Endodermal cell (in vitro differentiated cells): ENCODE measurements at regions not wholly inside any gene's neighbourhood (a gene's known extent, or its start where the extent isn't known, plus 50 kb on each side); places are given as distances from the start of the nearest gene placed in this dataset.

ENCODE experiments used
- DNase-seq: peaks from one replicate; pipeline ENCODE4 v3.0.0-alpha.2; 2017
- H3K27ac ChIP-seq: 2 replicates; pipeline ENCODE4 v1.5.1; 2013; ENCODE audit warnings: mild to moderate bottlenecking, low read depth, low read length, moderate library complexity
- H3K27me3 ChIP-seq: 2 replicates; pipeline ENCODE4 v1.6.1; 2013; ENCODE audit warnings: mild to moderate bottlenecking, low read length, moderate library complexity; ENCODE audit not compliant: insufficient read depth, control insufficient read depth, poor library complexity, severe bottlenecking
- H3K36me3 ChIP-seq: 2 replicates; pipeline ENCODE4 v1.7.0; 2013; ENCODE audit warnings: mild to moderate bottlenecking, low read length, moderate library complexity; ENCODE audit not compliant: control insufficient read depth, insufficient read depth
- H3K4me1 ChIP-seq: one replicate; pipeline ENCODE4 v1.7.0; 2013; ENCODE audit warnings: low read length; ENCODE audit not compliant: control insufficient read depth, insufficient read depth
- H3K4me3 ChIP-seq: 2 replicates; pipeline ENCODE4 v1.5.1; 2013; ENCODE audit warnings: mild to moderate bottlenecking, low read length, moderate library complexity
- H3K9ac ChIP-seq: 2 replicates; pipeline ENCODE4 v1.6.1; 2013; ENCODE audit warnings: mild to moderate bottlenecking, low read length, moderate library complexity; ENCODE audit not compliant: poor library complexity, severe bottlenecking; ENCODE audit errors: extremely low read depth
- H3K9me3 ChIP-seq: 2 replicates; pipeline ENCODE4 v1.6.1; 2013; ENCODE audit warnings: mild to moderate bottlenecking, low read length, moderate library complexity; ENCODE audit not compliant: control insufficient read depth
- H3K27ac Mint-ChIP-seq: 2 replicates; pipeline ENCODE4 v1.8.0; 2020; ENCODE audit warnings: mixed read lengths
- H3K27me3 Mint-ChIP-seq: 2 replicates; pipeline ENCODE4 v1.8.0; 2021; ENCODE audit warnings: mild to moderate bottlenecking, mixed read lengths; ENCODE audit not compliant: insufficient read depth
- H3K36me3 Mint-ChIP-seq: 2 replicates; pipeline ENCODE4 v1.8.0; 2020; ENCODE audit warnings: low read depth, mixed read lengths
- H3K4me1 Mint-ChIP-seq: 2 replicates; pipeline ENCODE4 v1.8.0; 2020; ENCODE audit warnings: mixed read lengths
- H3K4me3 Mint-ChIP-seq: 2 replicates; pipeline ENCODE4 v1.8.0; 2020; ENCODE audit warnings: mild to moderate bottlenecking, moderate library complexity, mixed read lengths
- H3K9me3 Mint-ChIP-seq: 2 replicates; pipeline ENCODE4 v1.8.0; 2020; ENCODE audit warnings: mild to moderate bottlenecking, mixed read lengths
- CTCF ChIP-seq: fragments of 200-600 bp; sonication (generic); conservative IDR thresholded peaks from 2 replicates; pipeline ENCODE4 v1.5.0; 2021; ENCODE audit warnings: antibody characterized with exemption, mild to moderate bottlenecking
- WGBS, 2 experiments: methylation state at CpG; one replicate each; pipeline versions ENCODE4 v1.1.5 to v1.1.7; 2013; ENCODE audit warnings: missing lambda C conversion rate in 2 of 2, mixed read lengths in 1 of 2; ENCODE audit not compliant: insufficient coverage in 1 of 2, insufficient read length in 1 of 2; 5-methylcytosine and 5-hydroxymethylcytosine counted together

- TF ChIP-seq CTCF: no peak
- Histone ChIP-seq H3K9me3 (no peaks in the 10 kb centered on the region), H3K27me3 (peaks cover 94% of the 10 kb centered on the region), H3K4me1 (peaks cover 8% of the 10 kb centered on the region), H3K27ac (no peak overlapping the region), H3K9ac (no peak overlapping the region), H3K4me3 (no peak overlapping the region), H3K36me3 (no peaks in the 10 kb centered on the region)
- no peak overlapping the region for H3K27ac Mint-ChIP-seq
- peaks cover 5% of the 10 kb centered on the region for H3K9me3 Mint-ChIP-seq
- 80 to 95% methylated on average over 1 to 3 of the region's 3 CpGs for WGBS, 2 experiments
- no peaks in the 10 kb centered on the region for H3K36me3 Mint-ChIP-seq
- DNase-seq: peak; percentile 17
- peaks cover 22% of the 10 kb centered on the region for H3K4me1 Mint-ChIP-seq
- peaks cover 85% of the 10 kb centered on the region for H3K27me3 Mint-ChIP-seq
- no peak overlapping the region for H3K4me3 Mint-ChIP-seq
These were observed 324.3 kb downstream of the QKI start for GRCh38 chr6:163738725-163739407.

- 81% methylated on average over 3 of the region's 3 CpGs; no CpG with 5 or more reads in 1 of the 2 experiments for WGBS, 2 experiments
- H3K9ac ChIP-seq: no peak overlapping the region
- H3K27ac ChIP-seq: no peak overlapping the region
- H3K4me1 ChIP-seq: peaks cover 8% of the 10 kb centered on the region
- Mint-ChIP-seq H3K4me1 (peaks cover 24% of the 10 kb centered on the region), H3K36me3 (no peaks in the 10 kb centered on the region), H3K27me3 (peaks cover 87% of the 10 kb centered on the region), H3K27ac (no peak overlapping the region), H3K4me3 (no peak overlapping the region), H3K9me3 (peaks cover 5% of the 10 kb centered on the region)
- H3K27me3 ChIP-seq: peaks cover 94% of the 10 kb centered on the region
- peak; percentile 52 for DNase-seq
- no peaks in the 10 kb centered on the region for H3K9me3 ChIP-seq
- no peak overlapping the region for H3K4me3 ChIP-seq
- TF ChIP-seq CTCF: no peak
- H3K36me3 ChIP-seq: no peaks in the 10 kb centered on the region
These were observed 323.8 kb downstream of the QKI start for GRCh38 chr6:163738304-163738703.

GRCh38 chr6:163735076-163735475 is 320.6 kb downstream of the QKI start:
- no peak for TF ChIP-seq CTCF

More at GRCh38 chr6:163735076-163735475, 320.6 kb downstream of the QKI start:
- H3K4me1 ChIP-seq: peaks cover 7% of the 10 kb centered on the region
- no peaks in the 10 kb centered on the region for H3K36me3 ChIP-seq
- peaks cover 25% of the 10 kb centered on the region for H3K4me1 Mint-ChIP-seq
- no peak overlapping the region for H3K4me3 ChIP-seq
- no peaks in the 10 kb centered on the region for H3K36me3 Mint-ChIP-seq
- peaks cover 95% of the 10 kb centered on the region for H3K27me3 ChIP-seq
- peaks cover 94% of the 10 kb centered on the region for H3K27me3 Mint-ChIP-seq
- no peak overlapping the region for H3K27ac ChIP-seq
- DNase-seq: peak; percentile 17
- no peak overlapping the region for H3K9ac ChIP-seq
- H3K9me3 ChIP-seq: no peaks in the 10 kb centered on the region
- H3K9me3 Mint-ChIP-seq: peaks cover 5% of the 10 kb centered on the region
- no peak overlapping the region for H3K4me3 Mint-ChIP-seq
- 97% methylated on average over 5 of the region's 5 CpGs; no CpG with 5 or more reads in 1 of the 2 experiments for WGBS, 2 experiments
- no peak overlapping the region for H3K27ac Mint-ChIP-seq
